CD14-positive monocyte (primary cell): ENCODE measurements at regions not wholly inside any gene's neighbourhood (a gene's known extent, or its start where the extent isn't known, plus 50 kb on each side); places are given as distances from the start of the nearest gene placed in this dataset.

ENCODE experiments used
- DNase-seq, 3 donors: peaks; one replicate each; pipeline ENCODE4 v3.0.0-alpha.2; 2011 to 2022
- H2AFZ ChIP-seq: 2 replicates; pipeline ENCODE4 v1.6.0; 2012; ENCODE audit warnings: mild to moderate bottlenecking, low read depth, low read length, inconsistent platforms; ENCODE audit not compliant: insufficient read depth, poor library complexity, severe bottlenecking
- H3K27ac ChIP-seq, 2 donors: 1 replicate in 1 of 2; 2 replicates in 1 of 2; pipeline ENCODE4 v1.5.1; 2012 to 2013; ENCODE audit warnings: low read length in 2 of 2, control low read depth in 1 of 2, inconsistent platforms in 1 of 2, low read depth in 1 of 2, mild to moderate bottlenecking in 1 of 2
- H3K27me3 ChIP-seq, 2 donors: one replicate each; pipeline versions ENCODE4 v1.6.0 to v1.6.1; 2011 to 2013; ENCODE audit warnings: low read length in 2 of 2; ENCODE audit not compliant: control insufficient read depth in 2 of 2, insufficient read depth in 2 of 2
- H3K36me3 ChIP-seq, 2 donors: replicated peaks in 1 of 2; 1 replicate in 1 of 2; 2 replicates in 1 of 2; pipeline versions ENCODE4 v1.5.1 to v1.6.1; 2012 to 2013; ENCODE audit warnings: low read length in 2 of 2, control low read depth in 1 of 2, inconsistent platforms in 1 of 2, mild to moderate bottlenecking in 1 of 2; ENCODE audit not compliant: insufficient read depth in 2 of 2, control insufficient read depth in 1 of 2
- H3K4me1 ChIP-seq, 2 donors: 1 replicate in 1 of 2; 2 replicates in 1 of 2; pipeline versions ENCODE4 v1.5.1 to v1.6.1; 2012 to 2013; ENCODE audit warnings: low read length in 2 of 2, control low read depth in 1 of 2, inconsistent platforms in 1 of 2, mild to moderate bottlenecking in 1 of 2, moderate library complexity in 1 of 2; ENCODE audit not compliant: insufficient read depth in 2 of 2, control insufficient read depth in 1 of 2
- H3K4me2 ChIP-seq: replicated peaks from 2 replicates; pipeline ENCODE3; 2012; ENCODE audit warnings: low read length, moderate library complexity, mild to moderate bottlenecking; ENCODE audit not compliant: poor library complexity, severe bottlenecking; ENCODE audit errors: extremely low read depth
- H3K4me3 ChIP-seq, 3 experiments: fragments of 200-600 bp in 1 of 3; sonication (generic) in 1 of 3; replicated peaks in 1 of 3; 1 replicate in 2 of 3; 2 replicates in 1 of 3; pipeline ENCODE4 v1.5.1; 2011 to 2013; ENCODE audit warnings: low read length in 3 of 3, mild to moderate bottlenecking in 3 of 3, control low read depth in 2 of 3, low read depth in 2 of 3, inconsistent platforms in 1 of 3, moderate library complexity in 1 of 3
- H3K79me2 ChIP-seq: 2 replicates; pipeline ENCODE4 v1.6.0; 2012; ENCODE audit warnings: mild to moderate bottlenecking, control low read depth, inconsistent platforms, low read length, moderate library complexity; ENCODE audit not compliant: insufficient read depth
- H3K9ac ChIP-seq: 2 replicates; pipeline ENCODE4 v1.6.0; 2017; ENCODE audit warnings: low read length, mild to moderate bottlenecking; ENCODE audit not compliant: insufficient read depth, poor library complexity, severe bottlenecking
- H3K9me3 ChIP-seq, 2 donors: replicated peaks in 1 of 2; 1 replicate in 1 of 2; 2 replicates in 1 of 2; pipeline versions ENCODE4 v1.5.1 to v1.6.1; 2012 to 2013; ENCODE audit warnings: low read length in 2 of 2, control low read depth in 1 of 2; ENCODE audit not compliant: control insufficient read depth in 1 of 2, insufficient read depth in 1 of 2
- H4K20me1 ChIP-seq: 2 replicates; pipeline ENCODE4 v1.6.0; 2012; ENCODE audit warnings: mild to moderate bottlenecking, low read length, control low read depth, moderate library complexity; ENCODE audit not compliant: insufficient read depth
- H3K27ac Mint-ChIP-seq, 7 donors: one replicate each; pipeline ENCODE4 v1.8.0; 2020; ENCODE audit warnings: mild to moderate bottlenecking in 7 of 7, mixed read lengths in 7 of 7, moderate library complexity in 6 of 7, inconsistent platforms in 2 of 7
- H3K27me3 Mint-ChIP-seq, 3 donors: one replicate each; pipeline ENCODE4 v1.8.0; 2021 to 2022; ENCODE audit warnings: low read depth in 3 of 3, mild to moderate bottlenecking in 3 of 3, mixed read lengths in 3 of 3, moderate library complexity in 3 of 3, inconsistent platforms in 1 of 3
- H3K36me3 Mint-ChIP-seq, 2 donors: one replicate each; pipeline ENCODE4 v1.8.0; 2020; ENCODE audit warnings: mixed read lengths in 2 of 2, inconsistent platforms in 1 of 2, mild to moderate bottlenecking in 1 of 2
- H3K4me1 Mint-ChIP-seq: one replicate; pipeline ENCODE4 v1.8.0; 2020; ENCODE audit warnings: mild to moderate bottlenecking, mixed read lengths
- H3K4me3 Mint-ChIP-seq, 2 donors: one replicate each; pipeline ENCODE4 v1.8.0; 2020; ENCODE audit warnings: mild to moderate bottlenecking in 2 of 2, mixed read lengths in 2 of 2, moderate library complexity in 1 of 2
- H3K9me3 Mint-ChIP-seq, 7 donors: one replicate each; pipeline ENCODE4 v1.8.0; 2020 to 2022; ENCODE audit warnings: mixed read lengths in 7 of 7, mild to moderate bottlenecking in 6 of 7, moderate library complexity in 6 of 7, inconsistent platforms in 2 of 7
- WGBS: methylation state at CpG from one replicate; pipeline ENCODE4 v1.1.5; 2013; ENCODE audit warnings: missing lambda C conversion rate; ENCODE audit not compliant: insufficient coverage; 5-methylcytosine and 5-hydroxymethylcytosine counted together
- intact Hi-C, 2 donors: fragments of 100-400 bp; cut with micrococcal nuclease; formaldehyde crosslinking; loops; one replicate each; pipeline versions ENCODE4 v1.15.0 to v1.15.1; 2023
- TF ChIP-seq, protein P1 (sequence below): fragments of 200-600 bp; IDR thresholded peaks from one replicate; pipeline ENCODE4 v1.8.0; 2022; ENCODE audit warnings: antibody characterized with exemption, mild to moderate bottlenecking

DNA sequence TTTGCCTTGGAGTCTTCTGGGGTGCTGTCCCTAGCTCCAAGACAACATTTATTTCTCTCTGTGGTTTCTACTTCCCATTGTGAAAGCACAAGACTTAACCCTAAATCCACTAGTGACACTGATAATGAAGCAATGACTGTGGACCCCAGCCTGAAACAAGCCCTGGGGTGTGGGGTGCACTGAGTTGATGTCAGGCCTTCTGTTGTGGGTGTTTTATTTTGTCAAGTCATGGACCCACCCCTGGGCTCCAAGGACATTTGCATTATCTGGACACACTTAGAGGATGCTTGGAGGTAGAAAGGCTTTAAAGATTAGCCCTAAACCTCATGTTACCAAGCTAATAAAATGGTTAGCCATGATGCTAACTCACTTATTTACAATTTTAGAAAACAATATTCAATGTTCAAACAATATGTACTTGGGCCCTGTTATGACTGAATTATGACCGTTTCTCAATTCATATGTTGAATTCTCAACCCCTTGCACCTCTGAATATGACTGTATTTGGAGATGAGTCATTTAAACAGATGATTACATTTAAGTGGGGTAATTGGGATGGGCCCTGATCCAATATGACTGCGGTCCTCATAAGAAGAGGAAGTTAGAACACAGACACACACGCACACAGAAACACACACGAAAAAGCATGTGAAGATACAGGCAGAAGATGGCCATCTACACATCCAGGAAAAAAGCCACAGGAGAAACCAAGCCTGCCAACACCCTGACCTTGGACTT lies 137.2 kb upstream of the IGFBP3 start:
- peaks cover 0 to 7% of the 10 kb centered on the region in 2 donors for H3K9me3 ChIP-seq
- intact Hi-C loops = no loop called here
- TF ChIP-seq, protein P1, sequence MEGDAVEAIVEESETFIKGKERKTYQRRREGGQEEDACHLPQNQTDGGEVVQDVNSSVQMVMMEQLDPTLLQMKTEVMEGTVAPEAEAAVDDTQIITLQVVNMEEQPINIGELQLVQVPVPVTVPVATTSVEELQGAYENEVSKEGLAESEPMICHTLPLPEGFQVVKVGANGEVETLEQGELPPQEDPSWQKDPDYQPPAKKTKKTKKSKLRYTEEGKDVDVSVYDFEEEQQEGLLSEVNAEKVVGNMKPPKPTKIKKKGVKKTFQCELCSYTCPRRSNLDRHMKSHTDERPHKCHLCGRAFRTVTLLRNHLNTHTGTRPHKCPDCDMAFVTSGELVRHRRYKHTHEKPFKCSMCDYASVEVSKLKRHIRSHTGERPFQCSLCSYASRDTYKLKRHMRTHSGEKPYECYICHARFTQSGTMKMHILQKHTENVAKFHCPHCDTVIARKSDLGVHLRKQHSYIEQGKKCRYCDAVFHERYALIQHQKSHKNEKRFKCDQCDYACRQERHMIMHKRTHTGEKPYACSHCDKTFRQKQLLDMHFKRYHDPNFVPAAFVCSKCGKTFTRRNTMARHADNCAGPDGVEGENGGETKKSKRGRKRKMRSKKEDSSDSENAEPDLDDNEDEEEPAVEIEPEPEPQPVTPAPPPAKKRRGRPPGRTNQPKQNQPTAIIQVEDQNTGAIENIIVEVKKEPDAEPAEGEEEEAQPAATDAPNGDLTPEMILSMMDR = no peak

DNA sequence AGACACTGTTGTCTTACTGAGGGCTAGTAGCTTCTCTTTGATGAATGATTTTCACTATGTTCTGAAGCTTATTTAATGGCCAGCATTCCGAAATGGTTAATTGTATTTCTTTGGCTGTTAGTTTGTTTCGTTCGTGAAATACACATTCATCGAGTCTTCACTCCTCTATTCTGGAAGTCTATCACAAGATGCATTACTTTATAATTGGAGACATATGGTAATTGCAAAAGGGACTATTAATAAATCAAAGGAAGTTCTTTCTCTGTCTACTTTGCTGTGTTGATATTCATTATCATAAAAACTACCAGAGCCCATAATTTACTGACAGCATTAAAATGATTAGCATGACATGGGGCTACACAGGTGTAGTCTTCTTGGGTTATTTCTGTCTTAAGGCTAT lies 133.8 kb upstream of the IGFBP3 start:
- Histone ChIP-seq H3K4me1 (no peaks in the 10 kb centered on the region), H3K4me3 (no peak overlapping the region), H3K9ac (no peak overlapping the region), H3K4me2 (no peak overlapping the region), H3K36me3 (no peaks in the 10 kb centered on the region), H3K27me3 (no peaks in the 10 kb centered on the region), H2AFZ (no peak overlapping the region), H3K27ac (no peak overlapping the region), H4K20me1 (no peaks in the 10 kb centered on the region), H3K79me2 (no peaks in the 10 kb centered on the region), H3K9me3 (peaks cover 0 to 4% of the 10 kb centered on the region in 2 donors)
- Mint-ChIP-seq H3K27me3 (peaks cover 0 to 1% (median 0%) of the 10 kb centered on the region in 3 donors), H3K27ac (no peak overlapping the region), H3K4me1 (no peaks in the 10 kb centered on the region), H3K36me3 (no peaks in the 10 kb centered on the region), H3K9me3 (peaks cover 0 to 11% (median 0%) of the 10 kb centered on the region in 7 donors), H3K4me3 (no peak overlapping the region)
- TF ChIP-seq, protein P1 = no peak
- no CpG with 5 or more reads among the region's 4 CpGs for WGBS
- intact Hi-C loops = no loop called here
- no peak for DNase-seq

More for the DNA sequence above, 137.2 kb upstream of the IGFBP3 start:
- H3K9ac ChIP-seq = no peak overlapping the region
- WGBS = no CpG with 5 or more reads among the region's 4 CpGs
- H3K27me3 Mint-ChIP-seq = peaks cover 0 to 3% (median 0%) of the 10 kb centered on the region in 3 donors
- H3K4me3 ChIP-seq = no peak overlapping the region
- H3K36me3 Mint-ChIP-seq = no peaks in the 10 kb centered on the region
- H3K4me3 Mint-ChIP-seq = no peak overlapping the region
- DNase-seq = no peak
- no peaks in the 10 kb centered on the region for H3K79me2 ChIP-seq
- no peak overlapping the region for H2AFZ ChIP-seq
- H3K36me3 ChIP-seq = no peaks in the 10 kb centered on the region
- H4K20me1 ChIP-seq = no peaks in the 10 kb centered on the region
- H3K4me2 ChIP-seq = no peak overlapping the region
- no peaks in the 10 kb centered on the region for H3K27me3 ChIP-seq
- no peaks in the 10 kb centered on the region for H3K4me1 ChIP-seq
- H3K9me3 Mint-ChIP-seq = peaks cover 0 to 13% (median 2%) of the 10 kb centered on the region in 7 donors
- no peak overlapping the region for H3K27ac Mint-ChIP-seq
- no peaks in the 10 kb centered on the region for H3K4me1 Mint-ChIP-seq
- H3K27ac ChIP-seq = no peak overlapping the region
